ENCODE measurements at regions not wholly inside any gene's neighbourhood (a gene's known extent, or its start where the extent isn't known, plus 50 kb on each side); places are given as distances from the start of the nearest gene placed in this dataset.
A peak's percentile ranks its signal among the peaks of the same experiment; 100 is the strongest.

DNA sequence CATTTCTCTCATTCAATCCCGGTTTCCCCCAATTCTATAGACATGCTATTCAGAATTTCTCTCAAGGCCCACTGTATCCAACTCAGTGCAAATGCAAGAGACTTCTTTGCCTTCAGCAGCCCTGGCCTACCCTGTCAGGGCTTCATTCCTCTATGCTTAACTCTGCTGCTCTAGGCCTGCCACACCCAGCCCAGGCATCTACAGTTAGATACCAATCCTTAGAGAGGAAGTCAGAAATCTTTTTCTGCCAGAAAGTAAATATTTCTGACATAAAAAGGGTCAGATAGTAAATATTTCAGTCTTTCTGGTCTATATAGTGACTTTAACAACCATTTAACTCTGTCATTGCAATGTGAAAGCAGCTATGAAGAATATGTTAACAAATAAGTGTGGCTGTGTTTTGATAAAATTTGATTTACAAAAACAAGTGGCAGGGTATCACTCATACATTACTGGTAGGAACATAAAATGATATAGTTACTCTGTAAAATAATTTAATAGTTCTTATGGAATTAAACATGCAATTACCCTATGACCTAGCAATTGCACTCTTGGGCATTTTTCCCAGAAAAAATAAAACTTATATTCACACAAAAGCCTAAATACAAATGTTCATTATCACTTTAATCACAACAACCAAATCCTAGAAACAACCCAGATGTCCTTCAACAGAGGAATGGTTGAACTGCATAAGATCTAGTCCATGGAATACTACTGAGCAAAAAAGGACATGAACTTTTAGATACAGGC is 942.0 kb downstream of the SQOR start:
- Mint-ChIP-seq H3K4me1 (no peaks in the 10 kb centered on the region), H3K36me3 (no peaks in the 10 kb centered on the region), H3K4me3 (no peak overlapping the region), H3K9me3 (peaks cover 0 to 14% (median 4%) of the 10 kb centered on the region in 11 donors), H3K27me3 (no peaks in the 10 kb centered on the region), H3K27ac (no peak overlapping the region)
- ATAC-seq = no peak
- no peaks in the 10 kb centered on the region for H3K9me3 ChIP-seq (ENCODE audit: control insufficient read depth in 2 of 3, low read length in 3 of 3)
- POLR2A ChIA-PET = no interaction called here
- CTCF ChIA-PET = no interaction called here
- H3K4me1 ChIP-seq (ENCODE audit: control insufficient read depth in 2 of 2, insufficient read depth in 2 of 2, low read length in 2 of 2) = no peaks in the 10 kb centered on the region
- no peak overlapping the region for H3K27ac ChIP-seq (ENCODE audit: low read depth, low read length)
- no peak overlapping the region for H3K4me3 ChIP-seq (ENCODE audit: low read length)
- H3K36me3 ChIP-seq (ENCODE audit: control insufficient read depth in 2 of 3, insufficient read depth in 3 of 3, low read length in 3 of 3) = no peaks in the 10 kb centered on the region
- intact Hi-C loops (cut with micrococcal nuclease) = no loop called here
- DNase-seq = no peak
- H3K27me3 ChIP-seq (ENCODE audit: control insufficient read depth in 2 of 2, insufficient read depth in 2 of 2, low read length in 2 of 2) = no peaks in the 10 kb centered on the region

DNA sequence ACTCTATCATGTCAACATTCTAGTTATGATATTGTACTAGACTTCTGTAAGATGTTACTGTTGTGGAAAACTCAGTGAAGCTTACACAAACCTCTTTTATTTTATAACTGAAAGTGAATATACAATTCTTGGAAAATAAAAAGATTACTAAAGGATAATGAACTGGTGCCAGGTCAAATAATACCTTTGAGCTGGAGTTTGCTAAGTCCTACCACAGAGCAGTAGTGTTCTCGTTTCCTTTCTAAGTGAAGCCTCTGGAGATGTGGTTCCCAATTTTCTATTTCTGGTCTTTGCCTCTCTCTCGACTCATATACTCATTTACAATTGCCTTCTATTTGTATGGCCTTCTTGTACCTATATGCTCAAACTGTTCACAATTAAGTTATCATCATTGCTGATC is 942.9 kb downstream of the SQOR start:
- no peak for DNase-seq
- no peak overlapping the region for H3K27ac Mint-ChIP-seq
- ChIA-PET CTCF (no interaction called here), POLR2A (no interaction called here)
- Histone ChIP-seq H3K27ac (ENCODE audit: low read depth, low read length) (no peak overlapping the region), H3K27me3 (ENCODE audit: control insufficient read depth in 2 of 2, insufficient read depth in 2 of 2, low read length in 2 of 2) (no peaks in the 10 kb centered on the region), H3K4me3 (ENCODE audit: low read length) (no peak overlapping the region), H3K4me1 (ENCODE audit: control insufficient read depth in 2 of 2, insufficient read depth in 2 of 2, low read length in 2 of 2) (no peaks in the 10 kb centered on the region), H3K36me3 (ENCODE audit: control insufficient read depth in 2 of 3, insufficient read depth in 3 of 3, low read length in 3 of 3) (no peaks in the 10 kb centered on the region), H3K9me3 (ENCODE audit: control insufficient read depth in 2 of 3, low read length in 3 of 3) (no peaks in the 10 kb centered on the region)
- H3K4me1 Mint-ChIP-seq = no peaks in the 10 kb centered on the region
- peaks cover 0 to 14% (median 4%) of the 10 kb centered on the region in 11 donors for H3K9me3 Mint-ChIP-seq
- ATAC-seq = no peak
- no peak overlapping the region for H3K4me3 Mint-ChIP-seq
- intact Hi-C loops (cut with micrococcal nuclease) = no loop called here
- no peaks in the 10 kb centered on the region for H3K27me3 Mint-ChIP-seq
- no peaks in the 10 kb centered on the region for H3K36me3 Mint-ChIP-seq

DNA sequence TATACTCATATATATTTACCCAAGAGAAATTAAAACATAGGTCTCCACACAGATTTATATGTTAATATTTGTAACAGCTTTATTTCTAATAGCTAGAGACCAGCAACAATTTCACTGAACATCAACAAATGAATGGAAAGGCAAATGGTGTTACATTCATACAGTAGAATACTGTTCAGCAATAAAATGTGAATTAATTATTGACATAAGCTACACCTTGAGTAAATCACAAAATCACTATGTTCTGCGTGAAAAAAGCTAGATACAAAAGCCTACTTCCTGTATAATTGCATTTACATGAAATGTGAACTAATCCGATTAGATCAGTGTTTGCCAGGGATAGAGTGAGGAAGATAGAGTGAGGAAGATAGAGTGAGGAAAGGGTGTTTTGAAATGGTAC is 945.7 kb downstream of the SQOR start:
- H3K27me3 ChIP-seq (ENCODE audit: control insufficient read depth in 2 of 2, insufficient read depth in 2 of 2, low read length in 2 of 2) = no peaks in the 10 kb centered on the region
- H3K27me3 Mint-ChIP-seq = no peaks in the 10 kb centered on the region
- intact Hi-C loops (cut with micrococcal nuclease) = no loop called here
- ChIA-PET CTCF (interaction anchor here (0.6 kb wide), 1 partner anchor 333 kb away, joined by 3 read pairs; no protein-coding TSS in a partner anchor), POLR2A (no interaction called here)
- no peak overlapping the region for H3K4me3 Mint-ChIP-seq
- no peaks in the 10 kb centered on the region for H3K36me3 Mint-ChIP-seq
- no peak overlapping the region for H3K27ac ChIP-seq (ENCODE audit: low read depth, low read length)
- no peaks in the 10 kb centered on the region for H3K4me1 ChIP-seq (ENCODE audit: control insufficient read depth in 2 of 2, insufficient read depth in 2 of 2, low read length in 2 of 2)
- no peak overlapping the region for H3K4me3 ChIP-seq (ENCODE audit: low read length)
- H3K4me1 Mint-ChIP-seq = no peaks in the 10 kb centered on the region
- H3K9me3 Mint-ChIP-seq = peaks cover 2 to 20% (median 6%) of the 10 kb centered on the region in 11 donors
- no peaks in the 10 kb centered on the region for H3K36me3 ChIP-seq (ENCODE audit: control insufficient read depth in 2 of 3, insufficient read depth in 3 of 3, low read length in 3 of 3)
- no peak overlapping the region for H3K27ac Mint-ChIP-seq
- DNase-seq (no peak), ATAC-seq (no peak)
- no peaks in the 10 kb centered on the region for H3K9me3 ChIP-seq (ENCODE audit: control insufficient read depth in 2 of 3, low read length in 3 of 3)

DNA sequence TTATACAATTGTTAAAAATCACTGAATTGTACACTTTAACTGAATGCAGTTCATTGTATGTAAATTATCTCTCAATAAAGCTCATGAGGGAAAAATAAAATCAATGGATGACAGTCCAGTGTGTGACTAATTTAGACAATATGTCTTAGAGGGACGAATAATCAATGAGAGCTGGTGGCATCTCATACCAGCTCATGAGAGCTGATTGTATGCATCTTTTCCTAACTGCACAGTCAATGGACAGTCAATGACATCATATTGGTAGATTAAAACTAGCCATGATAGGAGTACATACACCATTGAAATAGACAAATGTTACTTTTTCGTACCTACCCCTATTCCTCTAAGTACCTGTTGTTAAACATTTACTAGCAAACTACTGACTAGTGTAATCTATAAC is 946.1 kb downstream of the SQOR start:
- H3K4me1 ChIP-seq (ENCODE audit: control insufficient read depth in 2 of 2, insufficient read depth in 2 of 2, low read length in 2 of 2) = no peaks in the 10 kb centered on the region
- no peaks in the 10 kb centered on the region for H3K36me3 ChIP-seq (ENCODE audit: control insufficient read depth in 2 of 3, insufficient read depth in 3 of 3, low read length in 3 of 3)
- CTCF ChIA-PET = interaction anchor here (0.6 kb wide), 1 partner anchor 332 kb away, joined by 3 read pairs; no protein-coding TSS in a partner anchor
- no peaks in the 10 kb centered on the region for H3K27me3 ChIP-seq (ENCODE audit: control insufficient read depth in 2 of 2, insufficient read depth in 2 of 2, low read length in 2 of 2)
- Mint-ChIP-seq H3K27ac (no peak overlapping the region), H3K4me3 (no peak overlapping the region), H3K9me3 (peaks cover 2 to 20% (median 6%) of the 10 kb centered on the region in 11 donors), H3K27me3 (no peaks in the 10 kb centered on the region), H3K4me1 (no peaks in the 10 kb centered on the region), H3K36me3 (no peaks in the 10 kb centered on the region)
- DNase-seq = no peak
- no peak overlapping the region for H3K27ac ChIP-seq (ENCODE audit: low read depth, low read length)
- intact Hi-C loops (cut with micrococcal nuclease) = no loop called here
- POLR2A ChIA-PET = no interaction called here
- H3K9me3 ChIP-seq (ENCODE audit: control insufficient read depth in 2 of 3, low read length in 3 of 3) = no peaks in the 10 kb centered on the region
- ATAC-seq = no peak
- no peak overlapping the region for H3K4me3 ChIP-seq (ENCODE audit: low read length)

DNA sequence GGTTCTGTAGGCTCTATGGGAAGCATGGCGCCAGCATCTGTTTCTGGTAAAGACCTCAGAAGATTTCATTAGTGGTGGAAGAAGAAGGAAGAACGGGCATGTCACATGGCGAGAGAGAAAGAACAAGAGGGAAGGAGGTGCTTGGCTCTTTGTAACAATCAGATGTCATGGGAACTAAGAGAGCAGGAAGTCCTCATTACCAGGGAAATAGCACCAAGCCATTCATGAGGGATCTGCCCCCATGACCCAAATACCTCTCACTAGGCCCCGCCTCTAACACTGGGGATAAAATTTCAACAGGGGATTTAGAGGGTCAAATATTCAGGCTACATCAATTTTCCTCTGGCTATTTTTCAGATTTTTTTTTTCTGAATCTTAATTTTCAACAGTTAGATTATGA is 954.3 kb downstream of the SQOR start:
- Mint-ChIP-seq H3K36me3 (no peaks in the 10 kb centered on the region), H3K4me3 (no peak overlapping the region), H3K27me3 (no peaks in the 10 kb centered on the region), H3K27ac (peak overlapping the region in 1 of 9 donors; percentile 6), H3K4me1 (no peaks in the 10 kb centered on the region), H3K9me3 (peaks cover 5 to 28% (median 9%) of the 10 kb centered on the region in 11 donors)
- H3K27me3 ChIP-seq (ENCODE audit: control insufficient read depth in 2 of 2, insufficient read depth in 2 of 2, low read length in 2 of 2) = no peaks in the 10 kb centered on the region
- DNase-seq (no peak), ATAC-seq (no peak)
- H3K27ac ChIP-seq (ENCODE audit: low read depth, low read length) = no peak overlapping the region
- H3K9me3 ChIP-seq (ENCODE audit: control insufficient read depth in 2 of 3, low read length in 3 of 3) = no peaks in the 10 kb centered on the region
- ChIA-PET POLR2A (no interaction called here), CTCF (no interaction called here)
- no peak overlapping the region for H3K4me3 ChIP-seq (ENCODE audit: low read length)
- H3K36me3 ChIP-seq (ENCODE audit: control insufficient read depth in 2 of 3, insufficient read depth in 3 of 3, low read length in 3 of 3) = no peaks in the 10 kb centered on the region
- H3K4me1 ChIP-seq (ENCODE audit: control insufficient read depth in 2 of 2, insufficient read depth in 2 of 2, low read length in 2 of 2) = no peaks in the 10 kb centered on the region
- intact Hi-C loops (cut with micrococcal nuclease) = no loop called here

DNA sequence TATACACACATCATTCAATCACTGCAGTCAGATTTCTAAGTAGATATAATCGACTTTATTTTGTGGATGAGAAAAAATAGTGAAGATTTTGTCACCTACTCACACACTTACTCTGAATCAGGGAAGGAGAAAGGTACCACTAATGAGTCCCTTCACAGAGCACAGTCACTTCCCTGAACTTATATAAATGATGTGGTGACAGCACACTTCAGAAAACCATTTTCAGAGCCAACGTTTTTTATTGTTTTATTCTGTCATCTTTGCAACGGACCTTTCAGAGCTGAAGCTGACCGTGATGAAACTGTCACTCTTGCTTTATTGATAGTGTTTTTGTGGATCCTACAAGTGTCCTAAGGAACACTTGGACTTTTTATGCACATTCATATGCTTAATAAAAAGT is 956.6 kb downstream of the SQOR start:
- Mint-ChIP-seq H3K9me3 (peaks cover 3 to 18% (median 7%) of the 10 kb centered on the region in 11 donors), H3K36me3 (no peaks in the 10 kb centered on the region), H3K4me3 (no peak overlapping the region), H3K27me3 (no peaks in the 10 kb centered on the region), H3K4me1 (no peaks in the 10 kb centered on the region), H3K27ac (no peak overlapping the region)
- no peaks in the 10 kb centered on the region for H3K4me1 ChIP-seq (ENCODE audit: control insufficient read depth in 2 of 2, insufficient read depth in 2 of 2, low read length in 2 of 2)
- no peak overlapping the region for H3K4me3 ChIP-seq (ENCODE audit: low read length)
- ATAC-seq = no peak
- H3K36me3 ChIP-seq (ENCODE audit: control insufficient read depth in 2 of 3, insufficient read depth in 3 of 3, low read length in 3 of 3) = no peaks in the 10 kb centered on the region
- POLR2A ChIA-PET = no interaction called here
- no peaks in the 10 kb centered on the region for H3K9me3 ChIP-seq (ENCODE audit: control insufficient read depth in 2 of 3, low read length in 3 of 3)
- H3K27ac ChIP-seq (ENCODE audit: low read depth, low read length) = no peak overlapping the region
- DNase-seq = no peak
- CTCF ChIA-PET = no interaction called here
- no peaks in the 10 kb centered on the region for H3K27me3 ChIP-seq (ENCODE audit: control insufficient read depth in 2 of 2, insufficient read depth in 2 of 2, low read length in 2 of 2)
- intact Hi-C loops (cut with micrococcal nuclease) = no loop called here

DNA sequence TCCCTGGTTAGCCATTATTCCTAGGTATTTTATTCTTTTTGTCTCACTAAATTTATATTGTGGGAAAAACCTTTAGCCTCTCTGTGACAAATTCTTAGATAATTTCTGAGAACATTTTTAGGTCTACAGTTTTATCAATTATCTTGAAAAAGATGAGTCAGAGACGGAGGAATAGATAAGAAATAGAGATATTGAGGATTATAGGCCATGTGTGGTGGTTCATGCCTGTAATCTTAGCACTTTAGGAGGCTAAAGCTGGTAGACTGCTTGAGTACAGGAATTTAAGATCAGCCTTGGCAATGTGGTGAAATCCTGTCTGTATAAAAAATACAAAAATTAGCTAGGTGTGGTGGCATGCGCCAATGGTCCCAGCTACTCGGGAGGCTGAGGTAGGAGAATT is 960.2 kb downstream of the SQOR start:
- ATAC-seq (no peak), DNase-seq (no peak)
- CTCF ChIA-PET = no interaction called here
- no peak overlapping the region for H3K27ac ChIP-seq (ENCODE audit: low read depth, low read length)
- H3K4me3 Mint-ChIP-seq = no peak overlapping the region
- H3K4me3 ChIP-seq (ENCODE audit: low read length) = no peak overlapping the region
- no peaks in the 10 kb centered on the region for H3K9me3 ChIP-seq (ENCODE audit: control insufficient read depth in 2 of 3, low read length in 3 of 3)
- no peaks in the 10 kb centered on the region for H3K27me3 ChIP-seq (ENCODE audit: control insufficient read depth in 2 of 2, insufficient read depth in 2 of 2, low read length in 2 of 2)
- no peaks in the 10 kb centered on the region for H3K4me1 ChIP-seq (ENCODE audit: control insufficient read depth in 2 of 2, insufficient read depth in 2 of 2, low read length in 2 of 2)
- H3K4me1 Mint-ChIP-seq = no peaks in the 10 kb centered on the region
- no peak overlapping the region for H3K27ac Mint-ChIP-seq
- POLR2A ChIA-PET = no interaction called here
- H3K36me3 ChIP-seq (ENCODE audit: control insufficient read depth in 2 of 3, insufficient read depth in 3 of 3, low read length in 3 of 3) = no peaks in the 10 kb centered on the region
- H3K27me3 Mint-ChIP-seq = no peaks in the 10 kb centered on the region
- intact Hi-C loops (cut with micrococcal nuclease) = no loop called here
- H3K9me3 Mint-ChIP-seq = peaks cover 4 to 17% (median 9%) of the 10 kb centered on the region in 11 donors
- H3K36me3 Mint-ChIP-seq = no peaks in the 10 kb centered on the region

All from naive thymus-derived CD4-positive, alpha-beta T cell (primary cell).